NCI-H526 treated with DMSO at 0.1 percent for 48 hours (cell line): ENCODE measurements at regions not wholly inside any gene's neighbourhood (a gene's known extent, or its start where the extent isn't known, plus 50 kb on each side); places are given as distances from the start of the nearest gene placed in this dataset.
"Not testable (repeated sequence)": the region's sequence is repeated elsewhere in the genome, so short reads cannot be mapped to it uniquely, and the experiment has no call there.

Source experiments
- DNase-seq: peaks from one replicate; lab custom pipeline; 2025; lab: John Stamatoyannopoulos, UW

DNA sequence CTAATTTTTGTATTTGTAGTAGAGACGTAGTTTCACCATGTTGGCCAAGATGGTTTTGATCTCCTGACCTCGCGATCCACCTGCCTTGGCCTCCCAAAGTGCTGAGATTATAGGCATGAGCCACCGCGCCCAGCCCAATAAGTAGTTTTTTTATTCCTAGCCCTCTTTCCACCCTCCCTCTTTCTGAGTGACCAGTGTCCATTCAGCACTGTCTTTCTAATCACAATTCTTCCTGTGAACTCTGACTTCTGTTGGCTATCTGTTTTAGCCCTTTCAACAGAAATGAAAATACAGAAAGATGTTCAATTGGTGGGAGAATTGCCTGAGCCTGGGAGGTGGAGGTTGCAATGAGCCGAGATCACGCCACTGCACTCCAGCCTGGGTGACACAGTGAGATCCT is 122.3 kb upstream of the LIFR start:
- not testable (repeated sequence) for DNase-seq

GRCh38 chr5:38680094-38680825 is 123.8 kb upstream of the LIFR start:
- DNase-seq, result no peak

- DNase-seq, result no peak
Measured at GRCh38 chr5:38681029-38681706, 124.7 kb upstream of the LIFR start.

DNA sequence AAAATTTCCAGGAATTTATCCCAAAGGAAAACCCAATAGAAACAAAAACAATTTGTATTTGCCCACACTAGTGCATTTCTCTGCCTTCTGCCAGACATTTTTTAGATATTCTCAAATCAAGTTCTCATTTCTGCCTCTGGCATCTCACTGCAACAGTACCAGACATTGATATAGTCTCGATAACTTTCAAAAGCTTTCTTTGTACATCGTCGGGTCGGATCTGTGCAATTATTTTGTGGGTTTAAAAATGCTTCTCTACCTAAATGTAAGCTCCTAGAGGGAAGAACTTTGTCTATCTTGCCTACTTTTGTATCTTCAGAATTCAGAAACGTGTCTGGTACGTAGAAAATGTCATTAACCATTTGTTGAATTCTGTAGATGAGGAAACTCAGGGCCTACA is 125.5 kb upstream of the LIFR start:
- no peak for DNase-seq

- DNase-seq, result no peak
Measured at GRCh38 chr5:38686658-38687057, 130.2 kb upstream of the LIFR start.

- no peak for DNase-seq
Measured at GRCh38 chr5:38692346-38692745, 135.9 kb upstream of the LIFR start.

- DNase-seq, result no peak
Measured at GRCh38 chr5:38692781-38693527, 136.5 kb upstream of the LIFR start.

- no peak for DNase-seq
Measured at GRCh38 chr5:38695021-38695958, 138.8 kb upstream of the LIFR start.

GRCh38 chr5:38697013-38697412 is 140.6 kb upstream of the LIFR start:
- no peak for DNase-seq

- DNase-seq, result not testable (repeated sequence)
Measured at GRCh38 chr5:38705529-38705928, 140.3 kb upstream of the OSMR start.

DNA sequence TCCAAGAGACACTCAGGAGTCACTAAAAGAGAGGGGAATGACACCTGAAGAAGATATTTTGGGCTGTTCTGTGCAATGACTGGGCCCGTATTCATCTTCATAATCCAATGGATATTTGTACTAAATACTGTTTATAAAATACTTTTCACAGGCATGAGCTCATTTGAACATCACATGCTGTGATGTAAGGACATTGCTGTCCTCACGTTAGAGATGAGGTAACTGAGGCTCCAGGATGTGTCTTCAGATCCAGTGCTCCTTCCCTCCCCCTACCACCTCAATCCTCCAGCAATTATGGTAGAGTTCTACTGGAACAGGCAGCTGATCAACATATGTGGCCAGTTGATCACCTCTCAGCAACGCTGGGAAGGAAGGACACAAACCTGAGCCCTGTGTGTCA is 139.4 kb upstream of the OSMR start:
- DNase-seq, result no peak

- DNase-seq, result no peak
Measured at GRCh38 chr5:38707352-38708210, 138.2 kb upstream of the OSMR start.

- DNase-seq, result no peak
Measured at GRCh38 chr5:38709678-38710306, 136.0 kb upstream of the OSMR start.

GRCh38 chr5:38710627-38711026 is 135.2 kb upstream of the OSMR start:
- DNase-seq, result no peak

- DNase-seq, result no peak
Measured at GRCh38 chr5:38712391-38712790, 133.4 kb upstream of the OSMR start.

DNA sequence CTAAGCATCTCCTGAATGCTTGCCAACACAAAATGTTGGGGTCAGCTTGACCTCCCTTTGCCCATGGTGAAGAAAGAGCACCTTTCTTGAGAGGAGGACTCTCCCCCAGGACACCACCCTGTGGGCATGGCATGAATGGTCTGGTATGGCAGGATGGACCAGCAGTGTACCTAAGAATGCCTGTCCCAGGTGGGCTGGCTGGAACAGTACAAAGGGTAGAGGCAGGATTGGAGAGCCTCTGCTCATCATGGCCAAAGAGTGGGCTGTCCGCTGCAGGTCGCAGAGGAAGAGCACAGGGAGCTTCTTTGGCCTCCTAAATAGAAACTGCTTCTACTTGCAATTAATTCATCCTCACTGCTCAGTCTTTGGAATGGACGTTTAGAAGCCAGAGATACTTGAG is 131.6 kb upstream of the OSMR start:
- DNase-seq, result no peak

GRCh38 chr5:38714703-38715355 is 131.0 kb upstream of the OSMR start:
- DNase-seq, result no peak

DNA sequence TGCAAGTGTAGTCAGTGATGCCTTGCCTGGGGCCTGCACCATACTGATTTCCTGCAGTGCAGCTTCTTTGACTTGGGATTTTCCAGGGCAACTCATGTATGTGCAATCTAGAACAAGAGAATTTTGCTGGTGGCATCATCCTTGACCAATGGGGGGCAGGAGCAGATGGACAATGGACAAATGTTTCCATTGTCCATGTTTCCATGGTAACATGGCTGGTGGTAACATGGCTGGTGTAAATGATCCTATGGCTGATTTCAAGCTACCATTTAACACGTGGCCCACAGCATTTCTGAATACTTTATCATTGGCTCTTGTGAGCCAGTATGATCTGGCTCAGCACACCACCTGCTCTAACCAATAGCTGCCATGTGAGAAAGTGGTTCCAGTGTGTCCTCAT is 130.1 kb upstream of the OSMR start:
- DNase-seq, result no peak

GRCh38 chr5:38716516-38716915 is 129.3 kb upstream of the OSMR start:
- DNase-seq, result no peak
